Anterior cingulate cortex (tissue), 58 donors: ENCODE measurements at regions not wholly inside any gene's neighbourhood (a gene's known extent, or its start where the extent isn't known, plus 50 kb on each side); places are given as distances from the start of the nearest gene placed in this dataset.

Experiments used
- DNase-seq, 58 donors: peaks; one replicate each; lab custom pipeline; 2025; lab: John Stamatoyannopoulos, UW

DNA sequence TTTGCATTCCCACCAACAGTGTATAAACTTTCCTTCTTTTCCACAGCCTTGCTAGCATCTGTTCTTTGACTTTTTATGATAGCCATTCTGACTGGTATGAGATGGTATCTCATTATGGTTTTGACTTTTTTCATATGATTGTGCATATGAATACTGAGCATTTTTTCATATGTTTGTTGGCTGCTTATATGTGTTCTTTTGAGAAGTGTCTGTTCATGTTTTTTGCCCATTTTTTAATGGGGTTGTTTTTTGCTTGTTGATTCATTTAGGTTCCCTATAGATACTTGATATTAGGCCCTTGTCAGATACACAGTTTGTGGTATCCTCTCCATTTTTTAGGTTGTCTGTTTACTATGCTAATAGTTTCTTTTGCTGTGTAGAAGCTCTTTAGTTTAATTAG lies 185.8 kb upstream of the SPAG17 start:
- no peak for DNase-seq

DNA sequence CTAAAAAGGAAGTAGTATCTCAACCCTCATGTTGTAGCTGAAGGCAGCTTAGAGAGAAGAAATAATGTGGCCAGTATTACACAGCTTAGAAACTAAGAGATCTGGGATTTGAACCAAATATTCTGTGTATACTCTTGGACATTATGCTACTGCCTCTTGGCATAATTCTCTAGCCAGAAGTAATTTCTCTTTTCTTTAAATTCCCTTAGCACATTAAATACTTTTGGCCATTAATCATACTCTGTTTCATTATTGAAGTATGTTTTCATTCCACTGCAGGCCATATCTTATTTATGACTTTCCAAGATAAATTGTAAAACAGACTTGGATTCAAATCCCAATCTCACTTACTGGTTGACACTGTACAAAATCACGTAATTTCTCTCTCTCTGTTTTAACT lies 181.3 kb upstream of the SPAG17 start:
- DNase-seq, result no peak

DNA sequence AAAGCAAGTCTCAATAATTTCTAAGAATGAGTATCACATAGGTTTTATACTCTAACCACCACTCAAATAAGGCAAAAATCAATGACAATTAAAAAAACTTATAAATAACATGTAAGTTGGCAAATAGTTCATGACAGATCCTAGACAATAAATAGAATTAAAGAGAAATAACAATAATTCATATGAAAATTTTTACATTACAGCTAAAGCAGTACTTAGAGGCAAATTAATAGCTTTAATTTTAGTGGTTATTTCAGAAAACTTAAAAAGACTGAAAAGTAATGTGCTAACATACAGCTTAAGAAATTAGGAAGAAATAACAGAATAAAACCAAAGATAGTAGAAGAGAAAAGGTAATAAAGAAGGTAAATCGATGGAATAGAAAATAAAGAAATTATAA lies 179.9 kb upstream of the SPAG17 start:
- DNase-seq, result no peak

DNA sequence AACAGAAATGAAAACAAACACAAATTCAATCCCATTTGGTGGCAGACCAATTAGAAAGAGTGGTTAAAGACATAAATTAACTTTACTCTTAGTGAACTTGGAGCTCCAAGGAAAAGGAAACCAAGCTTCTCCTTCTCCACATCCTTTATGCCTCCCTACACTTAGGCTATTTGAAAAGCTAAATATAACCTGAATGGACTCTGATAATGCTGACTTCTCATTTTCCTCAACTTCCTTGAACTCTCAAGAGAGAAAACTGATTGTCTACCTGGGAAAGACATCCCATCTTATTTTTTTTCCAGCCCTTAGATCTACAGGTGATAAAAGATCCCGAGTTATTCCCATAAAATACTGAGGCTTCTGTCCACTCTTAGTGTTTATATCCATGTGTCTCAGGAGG lies 178.4 kb upstream of the SPAG17 start:
- no peak for DNase-seq

DNA sequence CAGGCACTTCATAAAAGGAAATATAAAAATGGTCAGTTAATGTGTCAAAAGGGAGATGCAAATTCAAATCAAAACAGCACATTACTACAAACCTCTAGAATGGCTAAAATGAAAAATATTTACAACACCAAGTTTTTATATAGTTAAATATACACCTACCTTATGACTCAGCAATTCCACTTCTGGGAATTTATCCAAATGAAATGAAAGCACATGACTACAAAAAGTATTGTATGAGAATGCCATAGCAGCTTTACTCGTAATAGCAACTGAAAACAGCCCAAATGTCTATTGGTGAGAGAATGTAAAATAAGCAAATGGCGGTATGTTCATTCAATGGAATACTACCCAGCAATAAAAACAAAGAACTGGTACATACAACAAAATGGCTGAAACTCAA lies 175.8 kb upstream of the SPAG17 start:
- DNase-seq, result no peak

DNA sequence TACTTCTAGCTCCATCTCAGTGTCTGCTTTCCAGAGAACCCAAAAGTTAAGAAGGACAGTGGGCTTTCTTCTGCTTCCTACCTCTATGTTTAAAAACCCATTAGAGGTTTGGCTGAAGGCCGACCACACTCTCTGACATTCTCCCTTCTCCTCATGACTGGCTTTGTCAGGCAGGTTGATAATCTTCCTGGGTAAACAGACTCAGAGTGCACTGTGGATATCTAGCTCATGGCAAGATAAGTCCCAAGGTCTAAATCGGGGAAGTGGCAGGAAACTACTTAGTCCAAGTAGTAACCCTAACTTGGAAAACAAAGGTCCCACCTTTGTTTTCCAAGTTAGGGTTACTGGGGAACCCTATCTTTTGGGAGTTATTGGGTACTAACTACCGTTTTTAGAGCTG lies 161.9 kb upstream of the SPAG17 start:
- DNase-seq, result no peak

DNA sequence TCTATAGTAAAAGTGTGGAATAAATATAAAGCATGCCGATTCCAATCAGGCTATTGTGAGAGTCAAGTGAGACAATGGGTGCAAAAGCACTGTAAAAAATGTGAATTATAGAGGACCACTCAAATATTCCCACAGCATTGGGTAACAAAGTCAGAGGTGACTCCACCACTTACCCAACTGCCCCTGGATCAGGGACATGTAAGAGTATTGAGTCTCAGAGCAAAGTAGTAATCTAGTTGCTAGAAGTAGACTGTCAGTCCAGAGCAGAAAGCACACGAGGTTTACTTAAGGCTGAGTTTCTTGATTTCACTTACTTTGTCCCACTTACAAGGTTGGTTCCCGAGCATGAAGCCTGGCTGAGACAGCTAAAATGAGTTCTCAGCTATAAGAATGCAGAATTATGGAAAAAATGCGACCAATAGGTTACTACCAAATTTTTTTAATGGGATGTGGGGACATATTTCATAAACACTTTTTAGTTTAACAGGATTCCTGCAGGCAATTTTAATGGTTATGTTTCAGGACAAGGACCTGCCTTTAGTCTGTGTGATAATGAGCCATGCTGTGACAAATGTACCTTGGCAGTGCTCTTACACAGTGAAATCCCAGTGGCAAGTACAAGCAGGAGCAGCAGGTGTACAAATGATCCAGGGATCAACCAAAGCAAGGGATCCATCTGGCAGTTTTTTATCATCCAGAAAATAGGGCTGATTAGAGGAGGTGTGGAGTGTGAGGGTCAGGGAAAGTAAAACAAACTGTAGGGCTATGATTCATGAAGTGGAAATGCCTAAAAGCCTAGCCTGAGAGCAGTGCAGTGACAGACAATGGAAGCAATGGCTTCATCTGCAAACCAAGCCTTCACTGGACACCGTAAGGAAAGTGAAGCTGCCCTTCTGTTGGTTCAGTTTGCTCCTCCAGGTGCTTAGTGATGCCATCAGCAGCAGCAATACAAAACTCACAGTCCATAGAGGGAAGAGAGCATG lies 156.2 kb upstream of the SPAG17 start:
- no peak for DNase-seq

DNA sequence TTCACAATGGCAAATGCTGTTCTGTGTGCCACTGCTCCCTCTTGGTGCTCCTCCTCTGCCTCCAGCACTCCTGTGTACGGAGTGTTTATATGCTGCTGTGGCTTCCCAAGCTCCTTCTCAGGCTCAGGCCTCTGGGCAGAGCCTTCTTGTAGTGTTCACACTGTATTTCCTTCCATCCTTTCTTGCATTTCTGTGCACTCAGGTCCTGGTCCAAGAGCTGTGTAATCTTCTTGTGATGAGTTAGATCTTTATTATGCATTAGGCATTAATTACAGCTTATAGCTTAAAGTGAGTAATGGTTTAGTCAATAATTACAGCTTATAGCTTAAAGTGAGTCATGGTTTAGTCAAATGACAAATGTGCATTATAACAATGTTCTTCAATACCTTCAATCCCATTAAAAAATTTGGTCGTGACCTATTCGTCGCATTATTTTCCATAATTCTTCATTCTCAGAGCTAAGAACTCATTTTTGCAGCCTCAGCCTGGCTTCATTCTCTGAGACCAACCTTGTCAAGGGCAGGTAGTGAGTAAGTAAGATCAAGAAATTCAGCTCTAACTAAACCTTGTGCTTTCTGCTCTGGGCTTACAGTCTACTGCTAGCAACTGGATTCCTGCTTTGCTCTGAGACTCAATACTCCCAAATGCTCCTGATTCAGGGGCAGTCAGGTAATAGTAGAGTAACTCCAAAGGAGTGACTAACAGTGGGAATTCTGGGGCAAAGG lies 154.5 kb upstream of the SPAG17 start:
- no peak for DNase-seq

DNA sequence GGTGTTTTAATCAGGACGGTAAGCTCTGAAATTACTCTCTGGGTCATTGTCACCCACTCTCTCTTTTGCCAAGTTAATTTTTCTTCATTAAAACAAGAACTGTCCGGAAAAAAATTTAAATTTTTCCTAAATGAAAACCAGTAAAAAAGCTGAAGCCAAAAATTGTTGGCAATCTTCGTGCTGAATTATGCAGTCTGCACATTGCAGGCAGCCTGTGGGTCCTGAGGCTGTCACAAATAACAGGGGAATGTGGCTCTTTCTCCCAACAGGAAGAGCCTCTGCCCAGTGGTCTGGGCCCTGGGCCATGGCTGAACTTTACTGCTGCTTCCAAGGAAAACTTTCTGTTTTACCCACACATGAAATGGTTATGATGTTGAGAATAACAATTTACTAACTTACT lies 153.9 kb upstream of the SPAG17 start:
- no peak for DNase-seq

DNA sequence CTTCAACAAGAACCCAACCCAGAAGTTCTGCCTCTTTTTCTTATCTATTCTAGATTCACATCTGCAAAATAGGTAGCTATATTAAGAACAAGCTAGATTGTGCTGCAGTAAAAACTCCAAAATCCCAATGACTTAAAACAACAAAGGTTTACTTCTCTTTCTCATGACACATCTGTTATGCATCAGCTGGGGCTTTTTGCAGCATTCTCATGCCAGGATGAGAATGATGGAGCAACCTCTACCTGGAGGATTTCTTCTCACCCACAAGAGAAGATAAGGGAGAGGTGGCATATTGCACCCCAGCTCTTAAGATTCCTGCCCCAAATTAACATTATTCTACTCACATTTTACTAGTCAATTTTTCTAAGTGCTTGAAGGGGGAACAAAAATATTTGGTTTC lies 152.3 kb upstream of the SPAG17 start:
- DNase-seq, result no peak

DNA sequence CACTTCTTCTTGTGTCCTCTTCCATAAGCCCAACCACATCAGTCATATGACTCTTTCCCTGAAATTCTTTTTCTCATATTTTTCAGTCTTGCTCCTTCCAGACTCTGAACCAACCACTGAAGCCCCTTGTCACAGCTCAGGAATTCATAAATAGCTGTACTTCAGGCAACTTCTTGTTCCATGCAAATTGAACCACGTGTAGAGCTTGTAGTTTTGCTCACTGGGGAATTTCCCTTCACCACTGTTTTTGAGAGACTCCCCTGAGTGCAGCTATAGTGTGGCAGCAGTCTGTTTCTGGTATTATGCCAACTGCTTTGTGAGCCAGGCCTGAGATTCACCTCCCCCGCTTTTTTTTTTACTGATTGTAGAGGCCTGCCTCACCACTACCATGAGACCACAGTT lies 150.3 kb upstream of the SPAG17 start:
- no peak for DNase-seq

DNA sequence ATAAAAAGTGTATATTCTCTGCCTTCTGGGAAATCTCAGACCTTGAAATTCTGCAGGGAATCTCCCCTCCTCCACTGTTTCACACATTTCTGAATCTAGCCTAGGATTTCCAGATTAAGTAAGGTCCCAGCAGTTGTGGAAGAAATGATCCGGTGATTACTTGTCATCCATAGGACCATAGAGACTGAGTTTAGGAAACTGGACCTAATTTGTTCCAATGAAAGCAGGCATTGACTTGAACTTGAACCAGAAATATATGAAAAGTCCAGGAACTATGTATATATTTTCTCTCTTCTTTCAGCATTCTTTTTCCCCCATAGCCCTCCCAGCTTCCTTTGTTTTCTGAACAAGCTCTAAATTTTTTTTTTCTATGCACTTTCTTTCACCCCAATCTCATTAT lies 149.5 kb upstream of the SPAG17 start:
- no peak for DNase-seq

DNA sequence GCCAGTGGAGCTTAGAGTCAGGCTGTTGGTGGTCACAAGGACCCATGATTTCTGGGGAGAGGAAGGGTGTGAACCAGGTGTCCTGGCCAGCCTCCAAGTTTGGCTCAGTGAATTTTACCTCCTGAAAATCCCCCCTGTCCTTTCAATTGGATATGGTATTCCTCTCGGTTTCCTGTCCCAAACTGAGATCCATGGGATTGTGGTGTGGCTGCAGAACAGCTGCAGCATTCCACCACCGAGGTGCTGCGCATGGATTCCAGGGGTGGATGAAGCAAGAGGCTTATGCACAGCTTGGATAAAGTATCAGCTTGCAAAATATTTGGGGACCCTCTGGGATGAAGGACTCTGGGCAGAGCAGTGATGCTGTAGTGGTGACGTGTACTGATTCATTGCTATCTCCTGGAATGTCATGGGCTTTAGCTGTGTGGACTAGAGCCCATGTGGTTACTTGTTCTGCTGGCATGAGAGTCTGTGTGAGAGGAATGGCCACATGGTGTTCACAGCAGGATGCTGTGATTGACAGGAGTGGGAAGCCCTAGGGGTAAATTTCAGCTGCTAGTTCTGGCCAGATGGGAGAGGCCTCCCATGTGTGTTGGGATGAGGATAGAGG lies 148.7 kb upstream of the SPAG17 start:
- no peak for DNase-seq

DNA sequence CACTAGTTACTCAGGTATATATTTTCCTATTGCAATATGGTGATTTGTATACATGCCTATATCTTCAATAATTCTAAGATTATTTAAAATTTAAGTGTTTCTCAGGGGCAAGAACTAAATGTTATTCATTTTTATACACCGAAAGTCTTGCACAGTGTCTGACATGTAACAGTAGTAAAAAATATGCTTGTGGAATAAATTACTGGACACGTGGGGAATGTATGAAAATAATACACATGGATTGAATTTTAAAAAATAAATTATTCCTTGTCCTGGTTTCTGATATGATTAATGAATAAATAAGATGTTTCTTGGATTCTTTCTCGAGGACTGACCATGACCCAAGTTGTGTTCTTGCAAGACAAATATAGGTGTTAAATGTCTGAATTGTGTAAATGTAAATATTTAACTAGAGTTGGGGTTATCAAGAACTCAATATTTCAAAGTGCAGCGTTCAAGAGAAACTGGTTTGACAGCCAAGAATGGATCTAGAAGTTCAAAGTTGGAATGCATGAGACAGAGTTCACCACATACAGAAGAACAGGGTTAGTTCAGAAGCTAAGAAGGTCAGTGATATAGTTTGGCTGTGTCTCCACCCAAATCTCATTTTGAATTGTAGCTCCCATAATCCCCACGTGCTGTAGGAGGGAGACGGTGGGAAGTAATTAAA lies 142.1 kb upstream of the SPAG17 start:
- no peak for DNase-seq

DNA sequence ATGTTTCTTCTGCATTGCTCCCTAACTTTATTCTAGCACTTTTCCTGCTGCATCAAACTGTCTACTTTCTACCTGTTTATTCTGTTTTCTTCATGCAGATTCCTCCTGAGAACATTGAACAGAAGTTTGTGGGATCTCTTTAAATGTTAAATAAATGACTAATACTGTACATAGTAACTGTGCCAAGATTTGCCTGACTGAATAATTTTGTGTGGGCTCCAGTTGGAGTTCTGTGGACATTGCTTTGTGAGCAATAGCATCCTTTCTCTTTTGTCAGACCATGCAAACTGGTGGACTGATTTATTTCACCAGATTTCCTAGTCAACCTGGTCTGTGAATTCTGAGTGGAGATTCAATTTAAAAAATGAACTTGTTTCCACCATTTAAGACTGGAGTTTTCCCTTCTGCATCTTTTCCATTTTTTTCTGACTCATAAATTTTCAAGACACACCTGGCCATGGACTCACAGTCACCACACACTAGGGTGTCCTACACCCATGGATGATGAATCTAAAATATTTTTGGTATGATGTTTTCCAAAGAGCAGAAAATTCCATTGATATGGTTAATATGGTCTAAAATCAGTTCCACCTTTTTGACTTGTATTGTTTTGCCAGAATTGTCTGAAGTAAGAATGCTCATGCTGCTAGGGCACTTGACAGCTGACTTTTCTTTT lies 140.7 kb upstream of the SPAG17 start:
- DNase-seq, result no peak

DNA sequence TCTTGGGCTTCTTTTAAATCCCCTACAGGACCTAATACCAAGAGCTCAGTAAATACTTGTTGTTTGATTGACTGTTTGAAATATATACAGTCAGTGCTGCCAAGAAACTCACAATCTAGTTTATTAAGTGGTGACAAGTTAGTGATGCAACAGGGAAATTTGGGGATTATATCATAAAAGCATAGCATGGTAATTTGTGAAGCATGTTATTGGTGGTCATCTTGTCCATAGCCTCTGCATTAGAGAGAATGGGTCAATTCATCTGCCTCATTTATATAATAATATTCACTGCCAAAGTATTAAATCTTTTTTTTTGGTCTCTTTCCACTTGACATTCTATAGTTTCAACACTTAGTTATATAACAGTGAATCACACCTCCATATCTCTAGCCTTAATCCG lies 138.2 kb upstream of the SPAG17 start:
- DNase-seq, result no peak

DNA sequence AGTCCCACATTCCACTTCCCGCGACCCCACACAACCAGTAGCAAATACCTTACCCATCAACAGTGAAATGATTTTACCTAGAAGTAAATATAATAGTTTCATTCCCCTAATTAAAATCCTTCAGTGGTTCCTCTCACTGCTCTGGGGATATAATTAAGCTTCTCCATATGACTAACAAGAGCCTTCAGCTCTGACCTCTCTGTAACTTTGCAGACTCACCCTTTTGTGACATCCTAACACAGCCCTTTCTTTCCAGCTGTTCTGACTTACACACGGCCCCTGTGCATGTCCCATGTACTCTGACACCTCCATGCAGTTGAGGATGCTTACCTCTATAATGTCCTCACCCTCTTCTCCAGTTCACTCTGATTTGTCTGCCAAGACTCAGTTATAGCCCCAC lies 137.3 kb upstream of the SPAG17 start:
- DNase-seq, result no peak

DNA sequence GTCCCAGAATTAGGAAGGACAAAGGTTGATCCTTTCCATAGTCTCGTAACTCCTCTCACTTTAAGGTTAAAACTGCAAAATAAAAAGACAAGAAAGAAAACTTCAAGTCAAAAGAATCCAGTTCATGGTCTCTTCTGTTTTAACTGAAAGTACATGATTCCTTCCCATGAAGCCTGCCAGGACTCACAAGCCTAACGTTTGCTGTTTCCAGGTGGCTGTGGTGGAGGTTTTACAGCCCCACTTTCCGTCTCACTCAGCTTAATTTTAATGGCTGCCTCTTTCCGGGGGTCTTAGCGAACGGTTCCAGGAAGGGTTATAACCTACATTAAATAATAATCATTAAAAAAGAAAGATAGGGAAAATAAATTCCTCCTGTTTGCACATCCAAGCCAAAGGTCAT lies 136.8 kb upstream of the SPAG17 start:
- no peak for DNase-seq

DNA sequence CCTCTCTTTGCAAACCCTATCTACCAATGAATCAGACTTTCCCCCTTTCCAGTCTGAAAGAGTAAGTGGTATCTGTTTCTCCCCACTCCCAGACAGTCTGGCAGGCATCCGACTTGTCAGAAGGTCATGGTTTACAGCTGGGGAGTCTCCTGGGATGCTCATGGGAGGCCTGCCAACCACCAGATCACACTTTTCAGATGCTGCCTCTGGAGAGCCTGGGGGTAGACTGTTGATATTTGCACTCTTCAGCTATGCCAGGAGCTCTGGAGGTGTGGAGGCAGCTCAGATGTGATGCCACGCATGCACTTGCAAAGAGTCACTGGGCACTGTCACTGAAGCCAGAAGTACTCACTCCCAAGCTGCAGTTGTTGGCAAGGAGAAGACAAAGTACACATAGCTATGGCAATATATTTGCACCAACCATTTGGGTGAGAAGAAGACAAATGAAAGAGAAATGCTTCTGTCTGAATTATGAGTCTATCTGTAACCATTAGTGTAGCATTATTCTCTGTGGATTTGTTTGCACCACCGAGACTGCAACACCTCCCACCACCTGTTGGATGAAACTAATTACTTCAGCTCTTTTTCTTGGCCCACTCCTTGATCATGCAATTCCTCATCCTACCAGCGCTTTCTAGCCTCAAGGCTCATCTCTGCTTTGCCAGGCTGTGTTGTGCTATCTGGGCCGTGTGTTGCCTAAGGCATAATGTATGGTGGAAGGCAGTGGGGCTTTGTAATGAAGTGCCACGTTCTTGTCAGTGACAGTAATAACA lies 133.0 kb upstream of the SPAG17 start:
- no peak for DNase-seq

DNA sequence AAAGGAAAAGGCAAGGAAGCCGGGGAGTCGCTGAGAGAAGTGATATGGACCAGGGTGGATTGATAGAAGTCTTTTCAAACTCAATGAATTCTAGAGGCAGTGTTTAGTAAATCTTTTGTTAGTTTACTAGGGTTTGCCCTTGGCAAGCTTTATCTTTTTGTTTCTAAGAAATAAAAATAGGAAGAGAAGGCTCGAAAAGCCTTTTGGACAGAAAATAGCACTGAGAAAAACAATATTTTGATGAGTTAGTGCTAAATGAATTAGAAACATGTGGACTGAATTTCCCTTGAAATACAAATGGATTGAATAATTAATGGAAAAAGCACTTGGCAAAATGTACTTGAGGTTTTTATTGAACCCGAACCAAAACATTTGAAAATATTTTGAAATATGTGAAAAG lies 121.8 kb upstream of the SPAG17 start:
- no peak for DNase-seq
